SK-N-DZ (cell line): ENCODE measurements at regions not wholly inside any gene's neighbourhood (a gene's known extent, or its start where the extent isn't known, plus 50 kb on each side); places are given as distances from the start of the nearest gene placed in this dataset.

ENCODE experiments used
- DNase-seq: peaks from one replicate; pipeline ENCODE4 v3.0.0-alpha.2; 2015; ENCODE audit warnings: low spot score
- small RNA-seq, 2 experiments: library from RNA; depleted of rRNA; stranded (forward); fragments of <200 nt; gene quantifications; one replicate each; pipeline ENCODE3, GENCODE V24; 2014

GRCh38 chr9:74443036-74443750 is 53.9 kb upstream of the RORB start:
- DNase-seq: no peak

- no peak for DNase-seq
Measured at GRCh38 chr9:74444369-74444768, 52.8 kb upstream of the RORB start.

Small RNAs in the stretch of these regions (small RNA-seq; reads per million reads assigned to genes)
- gene RNA5SP286: 0 to 0.04 reads per million in 2 experiments
